H9 (cell line): ENCODE measurements at regions not wholly inside any gene's neighbourhood (a gene's known extent, or its start where the extent isn't known, plus 50 kb on each side); places are given as distances from the start of the nearest gene placed in this dataset.

Source experiments
- DNase-seq: peaks from one replicate; pipeline ENCODE4 v3.0.0-alpha.2; 2017
- H2AFZ ChIP-seq: one replicate; pipeline ENCODE4 v1.6.1; 2013; ENCODE audit warnings: mild to moderate bottlenecking, low read length, control low read depth, moderate library complexity
- H2AK5ac ChIP-seq: 2 replicates; pipeline ENCODE4 v1.6.1; 2013; ENCODE audit warnings: low read length, control low read depth, mixed read lengths; ENCODE audit not compliant: insufficient read length
- H2BK120ac ChIP-seq: one replicate; pipeline ENCODE4 v1.6.1; 2013; ENCODE audit warnings: low read depth, mild to moderate bottlenecking, low read length, control low read depth, inconsistent platforms; ENCODE audit not compliant: poor library complexity, severe bottlenecking
- H2BK12ac ChIP-seq: 2 replicates; pipeline ENCODE4 v1.6.1; 2013; ENCODE audit warnings: low read length, control low read depth, mixed read lengths, low read depth; ENCODE audit not compliant: insufficient read length
- H2BK15ac ChIP-seq: 2 replicates; pipeline ENCODE4 v1.6.1; 2013; ENCODE audit warnings: low read depth, low read length, control low read depth
- H2BK20ac ChIP-seq: one replicate; pipeline ENCODE4 v1.6.1; 2013; ENCODE audit warnings: low read depth, mild to moderate bottlenecking, low read length, control low read depth, inconsistent platforms; ENCODE audit not compliant: poor library complexity, severe bottlenecking
- H2BK5ac ChIP-seq: 2 replicates; pipeline ENCODE4 v1.6.1; 2013; ENCODE audit warnings: low read length, control low read depth, mixed read lengths; ENCODE audit not compliant: insufficient read length
- H3K14ac ChIP-seq: 2 replicates; pipeline ENCODE4 v1.6.1; 2013; ENCODE audit warnings: low read length, control low read depth; ENCODE audit not compliant: insufficient read depth
- H3K18ac ChIP-seq: 2 replicates; pipeline ENCODE4 v1.6.1; 2013; ENCODE audit warnings: low read depth, mild to moderate bottlenecking, mixed read lengths, low read length, control low read depth; ENCODE audit not compliant: insufficient read length
- H3K23ac ChIP-seq: 2 replicates; pipeline ENCODE4 v1.6.1; 2013; ENCODE audit warnings: low read length, control low read depth, mixed read lengths, low read depth; ENCODE audit not compliant: insufficient read length
- H3K23me2 ChIP-seq: 2 replicates; pipeline ENCODE4 v1.6.1; 2013; ENCODE audit warnings: low read depth, mild to moderate bottlenecking, mixed read lengths, low read length, control low read depth; ENCODE audit not compliant: insufficient read length, poor library complexity, severe bottlenecking
- H3K27ac ChIP-seq: 2 replicates; pipeline ENCODE4 v1.5.1; 2013; ENCODE audit warnings: low read length, control low read depth, mixed read lengths, low read depth; ENCODE audit not compliant: insufficient read length
- H3K27me3 ChIP-seq: 2 replicates; pipeline ENCODE4 v1.6.1; 2013; ENCODE audit warnings: low read length, control low read depth, inconsistent platforms; ENCODE audit not compliant: insufficient read depth
- H3K4ac ChIP-seq: 2 replicates; pipeline ENCODE4 v1.6.1; 2013; ENCODE audit warnings: low read depth, mild to moderate bottlenecking, control low read depth, inconsistent platforms, low read length, moderate library complexity
- H3K4me1 ChIP-seq: 2 replicates; pipeline ENCODE4 v1.6.1; 2013; ENCODE audit warnings: low read length, control low read depth, inconsistent platforms; ENCODE audit not compliant: insufficient read depth
- H3K4me2 ChIP-seq: 2 replicates; pipeline ENCODE4 v1.6.1; 2013; ENCODE audit warnings: low read length, control low read depth, mixed read lengths; ENCODE audit not compliant: insufficient read length, insufficient read depth
- H3K56ac ChIP-seq: 2 replicates; pipeline ENCODE4 v1.6.1; 2013; ENCODE audit warnings: low read depth, mild to moderate bottlenecking, mixed read lengths, low read length, control low read depth; ENCODE audit not compliant: insufficient read length
- H3K79me1 ChIP-seq: 2 replicates; pipeline ENCODE4 v1.6.1; 2013; ENCODE audit warnings: low read depth, mild to moderate bottlenecking, moderate library complexity, low read length, control low read depth, inconsistent platforms; ENCODE audit not compliant: insufficient read depth, poor library complexity, severe bottlenecking
- H3K79me2 ChIP-seq: 2 replicates; pipeline ENCODE4 v1.6.1; 2013; ENCODE audit warnings: low read length, control low read depth, inconsistent platforms; ENCODE audit not compliant: insufficient read depth
- H3K9ac ChIP-seq: 2 replicates; pipeline ENCODE4 v1.6.1; 2013; ENCODE audit warnings: low read length, control low read depth, mixed read lengths; ENCODE audit not compliant: insufficient read length; ENCODE audit errors: extremely low read depth
- H3K9me3 ChIP-seq: one replicate; pipeline ENCODE4 v1.6.1; 2013; ENCODE audit warnings: low read depth, low read length, inconsistent platforms; ENCODE audit not compliant: control insufficient read depth
- H3T11ph ChIP-seq: one replicate; pipeline ENCODE4 v1.6.1; 2013; ENCODE audit warnings: mild to moderate bottlenecking, low read length, control low read depth, inconsistent platforms
- H4K20me1 ChIP-seq: one replicate; pipeline ENCODE4 v1.6.1; 2013; ENCODE audit not compliant: control insufficient read depth, insufficient read length, insufficient read depth
- H4K5ac ChIP-seq: 2 replicates; pipeline ENCODE4 v1.6.1; 2013; ENCODE audit warnings: low read depth, mild to moderate bottlenecking, mixed read lengths, low read length, control low read depth; ENCODE audit not compliant: insufficient read length
- H4K8ac ChIP-seq: replicated peaks from 2 replicates; pipeline ENCODE4 v1.6.1; 2013; ENCODE audit warnings: low read length, control low read depth, mixed read lengths, low read depth; ENCODE audit not compliant: insufficient read length
- H4K91ac ChIP-seq: 2 replicates; pipeline ENCODE4 v1.6.1; 2013; ENCODE audit warnings: low read depth, mild to moderate bottlenecking, moderate library complexity, mixed read lengths, low read length, control low read depth; ENCODE audit not compliant: insufficient read length
- H3K27ac Mint-ChIP-seq, 3 experiments: 2 replicates in 2 of 3; 3 replicates in 1 of 3; pipeline ENCODE4 v1.8.0; 2020 to 2021; ENCODE audit warnings: mixed read lengths in 3 of 3, mild to moderate bottlenecking in 1 of 3, moderate library complexity in 1 of 3
- H3K27me3 Mint-ChIP-seq: 2 replicates; pipeline ENCODE4 v1.8.0; 2021; ENCODE audit warnings: low read depth, mild to moderate bottlenecking, moderate library complexity, mixed read lengths
- H3K36me3 Mint-ChIP-seq, 3 experiments: 2 replicates in 2 of 3; 3 replicates in 1 of 3; pipeline ENCODE4 v1.8.0; 2020 to 2021; ENCODE audit warnings: low read depth in 3 of 3, mixed read lengths in 3 of 3; ENCODE audit not compliant: insufficient read depth in 1 of 3
- H3K4me1 Mint-ChIP-seq, 2 experiments: 2 replicates each; pipeline ENCODE4 v1.8.0; 2020; ENCODE audit warnings: mixed read lengths in 2 of 2
- H3K4me3 Mint-ChIP-seq, 2 experiments: 2 replicates in 1 of 2; 3 replicates in 1 of 2; pipeline ENCODE4 v1.8.0; 2020 to 2021; ENCODE audit warnings: mild to moderate bottlenecking in 2 of 2, mixed read lengths in 2 of 2, moderate library complexity in 1 of 2
- H3K9me3 Mint-ChIP-seq, 2 experiments: 2 replicates in 1 of 2; 3 replicates in 1 of 2; pipeline ENCODE4 v1.8.0; 2020; ENCODE audit warnings: mild to moderate bottlenecking in 2 of 2, mixed read lengths in 2 of 2, moderate library complexity in 1 of 2
- CTCF ChIP-seq: fragments of 200-600 bp; sonication (generic); conservative IDR thresholded peaks from 3 replicates; pipeline ENCODE4 v1.8.0; 2021; ENCODE audit warnings: antibody characterized with exemption, mild to moderate bottlenecking
- WGBS: extraction: QIAGEN DNeasy Blood & Tissue Kit; methylation state at CpG from one replicate; pipeline ENCODE4 v1.1.7; 2013; ENCODE audit warnings: missing lambda C conversion rate, low lambda C conversion rate, mixed read lengths; ENCODE audit not compliant: insufficient read length; ENCODE audit errors: extremely low coverage; 5-methylcytosine and 5-hydroxymethylcytosine counted together

GRCh38 chr20:48468571-48468970, 359.2 kb downstream of the PREX1 start:
- Histone ChIP-seq H4K91ac (no peak overlapping the region), H3K79me1 (no peaks in the 10 kb centered on the region), H4K8ac (no peak overlapping the region), H2BK12ac (no peak overlapping the region), H3K56ac (no peak overlapping the region), H4K5ac (no peak overlapping the region), H3K9ac (no peak overlapping the region), H3K27me3 (no peaks in the 10 kb centered on the region), H3T11ph (no peak overlapping the region), H2BK5ac (no peak overlapping the region), H3K18ac (no peak overlapping the region), H2BK120ac (no peak overlapping the region), H3K4me1 (no peaks in the 10 kb centered on the region), H4K20me1 (no peaks in the 10 kb centered on the region), H3K23ac (no peak overlapping the region), H3K23me2 (no peaks in the 10 kb centered on the region), H2AK5ac (no peak overlapping the region), H3K4me2 (no peak overlapping the region), H3K4ac (no peak overlapping the region), H3K14ac (no peak overlapping the region), H2BK20ac (no peak overlapping the region), H3K79me2 (no peaks in the 10 kb centered on the region), H2AFZ (no peak overlapping the region), H3K9me3 (no peaks in the 10 kb centered on the region), H2BK15ac (no peak overlapping the region), H3K27ac (no peak overlapping the region)
- Mint-ChIP-seq H3K4me1 (peaks cover 3 to 6% of the 10 kb centered on the region in 2 experiments), H3K36me3 (peaks cover 0 to 5% (median 3%) of the 10 kb centered on the region in 3 experiments; a peak in 4 of 7 replicates), H3K9me3 (peaks cover 2 to 7% of the 10 kb centered on the region in 2 experiments; a peak in 4 of 5 replicates), H3K4me3 (no peak overlapping the region), H3K27me3 (peaks cover 2% of the 10 kb centered on the region), H3K27ac (no peak overlapping the region)
- no peak for DNase-seq
- no peak for TF ChIP-seq CTCF
- WGBS, result no CpG with 5 or more reads among the region's 5 CpGs
